Lung (tissue), 11 donors: ENCODE measurements at regions not wholly inside any gene's neighbourhood (a gene's known extent, or its start where the extent isn't known, plus 50 kb on each side); places are given as distances from the start of the nearest gene placed in this dataset.

Experiments
- ATAC-seq: fragments of 200-7000 bp; cut with Tn5 transposase; one replicate; pipeline ENCODE4 v1.9.1; 2020; ENCODE audit warnings: moderate number of reproducible peaks; ENCODE audit not compliant: insufficient read depth, low FRiP score
- DNase-seq, 3 donors: peaks; one replicate each; pipeline ENCODE4 v3.0.0-alpha.2; 2013 to 2017
- H3K27ac ChIP-seq, 2 donors: one replicate each; pipeline ENCODE4 v1.5.1; 2013; ENCODE audit warnings: mild to moderate bottlenecking in 2 of 2, moderate library complexity in 2 of 2, control low read depth in 1 of 2, inconsistent platforms in 1 of 2, low read depth in 1 of 2, low read length in 1 of 2
- H3K27me3 ChIP-seq, 3 donors: one replicate each; pipeline ENCODE4 v1.5.1; 2013; ENCODE audit warnings: low read length in 2 of 3; ENCODE audit not compliant: control insufficient read depth in 3 of 3, insufficient read depth in 3 of 3
- H3K36me3 ChIP-seq, 4 donors: one replicate each; pipeline ENCODE4 v1.5.1; 2013; ENCODE audit warnings: low read length in 4 of 4, mild to moderate bottlenecking in 1 of 4, moderate library complexity in 1 of 4; ENCODE audit not compliant: control insufficient read depth in 4 of 4, insufficient read depth in 4 of 4
- H3K4me1 ChIP-seq, 5 donors: one replicate each; pipeline ENCODE4 v1.5.1; 2013; ENCODE audit warnings: low read length in 5 of 5, mild to moderate bottlenecking in 2 of 5, moderate library complexity in 1 of 5; ENCODE audit not compliant: control insufficient read depth in 5 of 5, insufficient read depth in 5 of 5
- H3K4me3 ChIP-seq: one replicate; pipeline ENCODE4 v1.5.1; 2013; ENCODE audit warnings: mild to moderate bottlenecking, control low read depth, moderate library complexity
- H3K9ac ChIP-seq, 2 donors: one replicate each; pipeline ENCODE4 v1.5.1; 2013; ENCODE audit warnings: low read length in 2 of 2, control low read depth in 1 of 2; ENCODE audit not compliant: insufficient read depth in 1 of 2
- H3K9me3 ChIP-seq, 4 donors: one replicate each; pipeline ENCODE4 v1.5.1; 2013; ENCODE audit warnings: low read length in 3 of 4, mild to moderate bottlenecking in 1 of 4, moderate library complexity in 1 of 4; ENCODE audit not compliant: control insufficient read depth in 4 of 4, insufficient read depth in 3 of 4
- WGBS, 2 donors: extraction: QIAGEN DNeasy Blood & Tissue Kit; methylation state at CpG; one replicate each; pipeline ENCODE4 v1.1.7; 2013; 5-methylcytosine and 5-hydroxymethylcytosine counted together
- TF ChIP-seq, protein P1 (sequence below): IDR thresholded peaks from 2 replicates; pipeline ENCODE4 v1.5.1; 2012; ENCODE audit warnings: mild to moderate bottlenecking; ENCODE audit errors: control extremely low read depth, extremely low read depth
- donor health status: control.
- donor health status: control.
- donor health status: Bipolar disorder and iron deficiency.
- donor health status: healthy.
- donor health status: DM: yes; HTN: yes; CAD: no.

DNA sequence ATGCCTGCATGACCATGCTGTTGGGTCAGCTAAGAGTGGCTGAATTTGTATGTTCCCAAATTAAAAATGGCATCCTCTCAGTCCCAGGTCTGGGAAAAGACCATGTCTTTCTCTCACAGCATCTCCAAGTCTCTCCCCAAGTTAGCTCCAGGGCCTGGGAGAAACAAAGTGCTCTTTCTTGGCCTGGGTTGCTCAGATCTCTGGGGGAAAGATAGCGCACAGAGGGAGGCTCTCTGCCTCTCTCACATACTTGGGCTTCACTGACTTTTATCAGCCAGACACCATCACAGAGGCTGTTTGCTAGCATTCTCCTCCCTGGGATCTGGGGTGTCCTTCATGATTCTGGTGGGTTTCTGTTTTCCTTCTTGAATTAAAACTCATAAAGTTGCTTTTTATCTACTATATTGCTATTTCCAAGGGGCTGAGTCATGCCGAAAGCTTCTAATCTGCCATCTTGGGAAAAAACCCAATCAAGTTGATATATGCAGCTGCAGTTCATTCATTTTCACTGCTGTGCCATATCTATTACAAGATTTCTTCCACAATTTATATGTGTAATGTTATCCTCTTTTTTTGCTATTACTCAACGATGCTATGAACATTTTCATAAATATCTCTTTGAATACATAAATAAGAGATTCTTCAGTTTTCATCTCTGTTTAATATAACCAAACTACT is 190.2 kb downstream of the MOXD1 start:
- no peak overlapping the region for H3K4me3 ChIP-seq
- H3K9ac ChIP-seq = no peak overlapping the region
- no peaks in the 10 kb centered on the region for H3K4me1 ChIP-seq
- ATAC-seq = no peak
- 88 to 92% methylated on average over 3 of the region's 3 CpGs for WGBS, 2 donors
- TF ChIP-seq, protein P1, sequence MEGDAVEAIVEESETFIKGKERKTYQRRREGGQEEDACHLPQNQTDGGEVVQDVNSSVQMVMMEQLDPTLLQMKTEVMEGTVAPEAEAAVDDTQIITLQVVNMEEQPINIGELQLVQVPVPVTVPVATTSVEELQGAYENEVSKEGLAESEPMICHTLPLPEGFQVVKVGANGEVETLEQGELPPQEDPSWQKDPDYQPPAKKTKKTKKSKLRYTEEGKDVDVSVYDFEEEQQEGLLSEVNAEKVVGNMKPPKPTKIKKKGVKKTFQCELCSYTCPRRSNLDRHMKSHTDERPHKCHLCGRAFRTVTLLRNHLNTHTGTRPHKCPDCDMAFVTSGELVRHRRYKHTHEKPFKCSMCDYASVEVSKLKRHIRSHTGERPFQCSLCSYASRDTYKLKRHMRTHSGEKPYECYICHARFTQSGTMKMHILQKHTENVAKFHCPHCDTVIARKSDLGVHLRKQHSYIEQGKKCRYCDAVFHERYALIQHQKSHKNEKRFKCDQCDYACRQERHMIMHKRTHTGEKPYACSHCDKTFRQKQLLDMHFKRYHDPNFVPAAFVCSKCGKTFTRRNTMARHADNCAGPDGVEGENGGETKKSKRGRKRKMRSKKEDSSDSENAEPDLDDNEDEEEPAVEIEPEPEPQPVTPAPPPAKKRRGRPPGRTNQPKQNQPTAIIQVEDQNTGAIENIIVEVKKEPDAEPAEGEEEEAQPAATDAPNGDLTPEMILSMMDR = no peak
- H3K27ac ChIP-seq = no peak overlapping the region
- H3K27me3 ChIP-seq = no peaks in the 10 kb centered on the region
- no peak for DNase-seq
- H3K36me3 ChIP-seq = no peaks in the 10 kb centered on the region
- peaks cover 0 to 5% (median 1%) of the 10 kb centered on the region in 4 donors for H3K9me3 ChIP-seq

DNA sequence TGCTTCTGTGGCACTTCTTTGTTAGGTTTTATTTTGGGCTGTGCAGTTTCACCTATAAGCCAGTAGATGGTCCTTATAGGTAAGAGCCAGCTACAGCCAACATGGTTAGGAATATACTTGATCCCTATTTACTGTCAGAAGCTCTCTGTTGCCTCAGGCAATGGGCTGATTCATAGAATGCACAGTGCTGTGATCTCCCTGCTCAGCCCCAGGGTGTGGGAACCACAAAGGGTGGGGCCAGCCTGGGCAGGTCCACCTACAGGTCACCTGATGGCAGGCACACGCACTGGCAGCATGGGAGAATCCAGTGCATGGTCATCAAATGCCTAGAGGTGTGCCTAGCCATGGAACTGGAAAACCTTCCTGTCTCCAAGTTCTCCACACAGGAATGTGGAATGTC is 191.9 kb downstream of the MOXD1 start:
- 92 to 95% methylated on average over 1 of the region's 1 CpG for WGBS, 2 donors
- TF ChIP-seq, protein P1 = no peak
- no peaks in the 10 kb centered on the region for H3K27me3 ChIP-seq
- H3K4me1 ChIP-seq = no peaks in the 10 kb centered on the region
- no peak overlapping the region for H3K9ac ChIP-seq
- no peak for ATAC-seq
- H3K4me3 ChIP-seq = no peak overlapping the region
- H3K36me3 ChIP-seq = no peaks in the 10 kb centered on the region
- H3K9me3 ChIP-seq = peaks cover 0 to 5% (median 1%) of the 10 kb centered on the region in 4 donors
- no peak for DNase-seq
- H3K27ac ChIP-seq = no peak overlapping the region

DNA sequence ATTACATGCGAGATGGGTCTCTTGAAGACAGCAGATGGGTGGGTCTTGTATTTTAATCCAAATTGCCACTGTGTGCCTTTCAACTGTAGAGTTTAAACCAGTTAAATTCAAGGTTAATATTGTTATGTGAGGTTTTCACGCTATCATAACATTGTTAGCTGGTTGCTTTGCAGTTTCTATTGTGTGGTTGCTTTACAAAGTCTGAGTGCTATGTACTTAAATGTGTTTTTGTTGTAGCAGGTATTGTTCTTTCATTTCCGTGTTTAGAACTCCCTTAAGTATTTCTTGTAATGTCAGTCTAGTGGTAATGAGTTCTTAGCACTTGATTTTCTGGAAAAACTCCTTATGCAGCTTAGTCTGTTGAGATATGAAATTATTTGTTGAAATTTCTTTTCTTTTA is 193.3 kb downstream of the MOXD1 start:
- no peaks in the 10 kb centered on the region for H3K36me3 ChIP-seq
- H3K9ac ChIP-seq = no peak overlapping the region
- WGBS, 2 donors = 73 to 81% methylated on average over 3 of the region's 3 CpGs
- H3K4me1 ChIP-seq = no peaks in the 10 kb centered on the region
- ATAC-seq (no peak), DNase-seq (no peak)
- TF ChIP-seq, protein P1 = no peak
- no peak overlapping the region for H3K27ac ChIP-seq
- no peak overlapping the region for H3K4me3 ChIP-seq
- no peaks in the 10 kb centered on the region for H3K27me3 ChIP-seq
- peaks cover 0 to 5% (median 1%) of the 10 kb centered on the region in 4 donors for H3K9me3 ChIP-seq

DNA sequence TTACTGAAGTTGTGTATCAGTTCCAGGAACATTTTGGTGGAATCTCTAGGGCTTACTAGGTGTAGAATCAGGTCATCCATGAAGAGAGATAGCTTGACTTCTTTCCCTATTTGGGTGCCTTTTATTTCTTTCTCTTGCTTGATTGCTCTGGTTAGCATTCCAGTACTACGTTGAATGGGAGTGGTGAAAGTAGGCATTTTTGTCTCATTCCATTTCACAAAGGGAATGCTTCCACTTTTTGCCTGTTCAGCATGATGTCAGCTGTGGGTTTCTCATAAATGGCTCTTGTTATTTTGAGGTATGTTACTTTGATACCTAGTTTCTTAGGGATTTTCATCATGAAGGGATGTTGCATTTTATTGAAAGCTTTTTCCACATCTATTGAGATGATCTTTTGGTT is 195.3 kb downstream of the MOXD1 start:
- 84 to 88% methylated on average over 1 of the region's 1 CpG for whole genome bisulfite sequencing, 2 donors
- DNase-seq (no peak), ATAC-seq (no peak)
- TF ChIP-seq, protein P1 = no peak
- Histone ChIP-seq H3K27me3 (no peaks in the 10 kb centered on the region), H3K9me3 (peaks cover 0 to 5% (median 1%) of the 10 kb centered on the region in 4 donors), H3K4me3 (no peak overlapping the region), H3K36me3 (no peaks in the 10 kb centered on the region), H3K27ac (no peak overlapping the region), H3K9ac (no peak overlapping the region), H3K4me1 (no peaks in the 10 kb centered on the region)
